GM19023 (cell line): ENCODE measurements at regions not wholly inside any gene's neighbourhood (a gene's known extent, or its start where the extent isn't known, plus 50 kb on each side); places are given as distances from the start of the nearest gene placed in this dataset.
"Not testable (repeated sequence)": the region's sequence is repeated elsewhere in the genome, so short reads cannot be mapped to it uniquely, and the experiment has no call there.

Experiments used
- ATAC-seq: cut with Tn5 transposase; IDR thresholded peaks from one replicate; pipeline ENCODE4 v1.9.1; 2021; ENCODE audit warnings: mild to moderate bottlenecking, moderate library complexity; ENCODE audit not compliant: unreplicated experiment

DNA sequence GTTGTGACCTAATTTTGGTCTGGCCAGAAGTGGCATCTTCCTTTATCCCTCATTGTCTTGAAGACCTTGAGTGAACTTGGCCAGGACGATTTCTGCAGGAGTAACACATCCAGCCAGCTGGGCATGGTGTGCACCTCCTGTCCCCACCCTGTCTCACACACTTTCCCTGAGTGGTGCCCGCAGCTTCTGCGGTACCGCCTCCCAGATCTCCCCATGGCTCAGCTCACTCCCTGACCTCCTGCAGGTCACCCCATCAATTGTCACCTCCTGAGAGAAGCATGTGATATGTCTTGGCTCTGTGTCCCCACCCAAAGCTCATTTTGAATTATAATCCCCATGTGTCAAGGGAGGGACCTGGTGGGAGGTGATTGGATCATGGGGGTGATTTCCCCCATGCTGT, 50.2 kb upstream of the TP53I11 start:
- no peak for ATAC-seq

DNA sequence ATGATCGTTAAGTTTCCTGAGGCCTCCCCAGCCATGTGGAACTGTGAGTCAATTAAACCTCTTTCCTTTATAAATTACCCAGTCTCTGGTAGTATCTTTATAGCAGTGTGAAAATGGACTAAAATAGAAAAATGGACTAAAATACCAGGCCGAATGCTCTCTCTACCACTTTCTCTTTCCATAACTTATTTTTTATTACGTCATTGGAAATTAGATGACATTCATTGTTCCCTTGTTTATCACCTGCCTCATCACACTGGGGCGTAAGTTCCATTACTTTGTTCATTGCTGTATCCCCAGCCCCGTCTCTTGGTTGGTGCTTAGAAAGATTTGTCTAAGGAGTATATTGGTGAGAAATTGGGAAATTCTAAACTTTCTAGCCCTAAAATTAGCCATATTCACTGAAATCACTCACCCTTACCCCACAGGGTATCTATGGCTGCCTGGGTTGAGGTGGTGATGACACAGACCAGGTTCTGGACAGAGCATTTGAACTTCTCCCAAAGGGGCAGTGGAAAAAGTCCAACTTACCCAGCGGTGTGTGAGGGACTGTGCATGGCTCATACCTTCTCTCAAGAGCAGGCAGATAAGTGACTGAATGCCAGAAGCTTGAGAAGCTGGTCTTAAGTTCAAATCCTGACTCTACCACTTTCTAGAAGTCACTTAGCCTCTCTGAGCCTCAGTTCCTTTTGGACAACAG, 50.9 kb upstream of the TP53I11 start:
- ATAC-seq: no peak

DNA sequence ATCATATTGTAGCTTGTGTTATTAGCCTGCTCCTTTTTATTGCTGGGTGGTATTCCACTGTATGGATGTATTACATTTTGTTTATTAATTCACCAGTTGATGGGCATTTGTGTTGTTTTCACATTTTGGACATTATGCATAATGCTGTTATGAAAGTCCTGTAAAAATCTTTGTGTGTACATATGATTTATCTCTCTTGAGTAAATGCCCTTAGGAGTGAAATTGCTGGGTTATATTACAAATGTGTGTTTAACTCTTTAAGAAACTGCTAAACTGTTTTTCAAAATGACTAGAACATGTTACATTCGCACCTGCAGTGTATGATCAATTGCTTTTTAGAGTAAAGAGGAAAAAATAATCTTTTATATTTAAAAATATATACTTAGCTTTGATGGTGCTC, 54.4 kb upstream of the TP53I11 start:
- ATAC-seq: no peak

DNA sequence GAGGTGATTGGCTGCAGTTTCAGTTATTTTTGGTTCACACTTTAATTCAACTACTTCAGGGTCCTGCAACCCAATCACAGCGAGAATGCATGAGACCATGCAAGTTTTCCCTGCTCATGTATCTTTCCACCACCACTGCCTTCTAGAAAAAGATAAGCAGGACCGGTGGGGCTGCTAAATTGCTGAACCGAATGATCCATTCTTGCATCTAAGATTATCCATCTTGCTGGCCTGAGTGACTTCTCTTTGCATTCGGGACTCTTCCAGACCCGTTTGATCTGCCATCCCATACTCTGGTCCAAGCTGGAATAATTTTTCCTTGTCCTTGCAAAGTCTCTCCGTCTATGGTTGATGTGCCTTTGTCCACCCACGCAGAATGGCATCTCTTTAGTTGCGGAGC, 56.3 kb upstream of the TP53I11 start:
- ATAC-seq: no peak

DNA sequence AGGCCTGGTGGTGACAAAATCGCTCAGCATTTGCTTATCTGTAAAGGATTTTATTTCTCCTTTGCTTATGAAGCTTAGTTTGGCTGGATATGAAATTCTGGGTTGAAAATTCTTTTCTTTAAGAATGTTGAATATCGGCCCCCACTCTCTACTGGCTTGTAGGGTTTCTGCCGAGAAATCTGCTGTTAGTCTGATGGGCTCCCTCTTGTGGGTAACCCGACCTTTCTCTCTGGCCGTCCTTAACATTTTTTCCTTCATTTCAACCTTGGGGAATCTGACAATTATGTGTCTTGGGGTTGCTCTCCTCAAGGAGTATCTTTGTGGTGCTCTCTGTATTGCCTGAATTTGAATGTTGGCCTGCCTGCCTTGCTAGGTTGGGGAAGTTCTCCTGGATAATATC, 65.3 kb upstream of the TP53I11 start:
- not testable (repeated sequence) for ATAC-seq

DNA sequence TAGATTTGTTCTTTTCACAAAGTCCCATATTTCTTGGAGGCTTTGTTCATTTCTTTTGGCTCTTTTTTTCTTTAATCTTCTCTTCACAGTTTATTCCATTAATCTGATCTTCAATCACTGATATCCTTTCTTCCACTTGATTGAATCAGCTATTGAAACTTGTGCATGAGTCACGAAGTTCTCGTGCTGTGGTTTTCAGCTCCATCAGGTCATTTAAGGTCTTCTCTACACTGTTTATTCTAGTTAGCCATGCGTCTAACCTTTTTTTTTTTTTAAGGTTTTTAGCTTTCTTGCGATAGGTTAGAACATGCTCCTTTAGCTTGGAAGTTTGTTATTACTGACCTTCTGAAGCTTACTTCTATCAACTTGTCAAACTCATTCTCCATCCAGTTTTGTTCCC, 65.8 kb upstream of the TP53I11 start:
- ATAC-seq: not testable (repeated sequence)

DNA sequence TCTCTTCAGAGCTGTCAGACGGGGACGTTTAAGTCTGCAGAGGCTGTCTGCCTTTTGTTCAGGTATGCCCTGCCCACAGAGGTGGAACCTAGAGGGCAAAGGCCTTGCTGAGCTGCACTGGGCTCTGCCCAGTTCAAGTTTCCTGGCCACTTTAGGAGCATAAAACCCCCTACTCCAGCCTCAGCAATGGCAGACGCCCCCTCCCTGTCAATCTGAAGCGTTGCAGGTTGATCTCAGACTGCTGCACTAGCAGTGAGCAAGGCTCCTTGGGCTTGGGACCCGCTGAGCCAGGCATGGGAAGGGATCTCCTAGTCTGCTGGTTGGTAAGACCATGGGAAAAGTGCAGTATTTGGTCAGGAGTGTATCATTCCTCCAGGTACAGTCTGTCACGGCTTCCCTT, 66.6 kb upstream of the TP53I11 start:
- ATAC-seq: no peak

DNA sequence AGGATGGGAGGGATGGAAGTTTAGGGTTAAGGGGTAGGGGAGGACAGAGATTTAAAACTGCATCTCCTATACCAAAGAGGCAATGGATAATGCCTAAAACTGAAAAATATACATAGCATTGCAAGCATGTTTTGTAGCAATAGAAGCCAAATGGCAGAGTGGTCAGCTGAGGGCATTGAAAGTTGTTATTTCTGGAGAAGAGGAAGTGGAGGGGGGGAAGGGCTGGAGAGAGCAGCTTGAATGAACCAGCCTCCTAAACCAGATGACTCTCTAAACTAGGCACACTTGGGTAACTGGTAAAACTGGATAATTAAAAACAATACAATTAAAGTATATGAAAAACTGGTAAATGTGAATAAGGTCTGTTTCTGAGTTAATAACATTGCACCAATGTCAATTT, 70.3 kb upstream of the TP53I11 start:
- no peak for ATAC-seq

DNA sequence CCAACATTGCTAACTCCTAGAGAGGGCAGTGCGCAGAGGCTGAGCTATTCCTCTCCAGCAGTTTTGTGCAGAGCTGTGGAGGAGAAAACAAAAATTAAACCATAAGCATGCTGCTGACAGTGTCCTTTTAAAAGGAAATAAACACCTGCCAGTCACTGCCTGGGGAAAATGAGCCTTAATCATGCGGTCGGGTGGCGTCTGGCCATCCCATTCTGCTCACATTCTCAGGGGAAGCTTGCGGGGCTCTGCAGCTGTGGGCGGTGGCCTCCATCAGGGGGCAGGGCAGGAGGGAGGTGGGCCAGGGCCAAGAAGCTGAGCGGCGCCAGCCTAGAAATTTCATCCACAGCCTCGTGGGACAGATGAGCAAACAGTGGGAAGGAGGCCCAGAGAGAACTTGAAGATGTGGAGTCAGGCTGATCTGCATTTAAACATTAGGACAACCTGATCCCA, 71.0 kb upstream of the TP53I11 start:
- ATAC-seq: no peak

DNA sequence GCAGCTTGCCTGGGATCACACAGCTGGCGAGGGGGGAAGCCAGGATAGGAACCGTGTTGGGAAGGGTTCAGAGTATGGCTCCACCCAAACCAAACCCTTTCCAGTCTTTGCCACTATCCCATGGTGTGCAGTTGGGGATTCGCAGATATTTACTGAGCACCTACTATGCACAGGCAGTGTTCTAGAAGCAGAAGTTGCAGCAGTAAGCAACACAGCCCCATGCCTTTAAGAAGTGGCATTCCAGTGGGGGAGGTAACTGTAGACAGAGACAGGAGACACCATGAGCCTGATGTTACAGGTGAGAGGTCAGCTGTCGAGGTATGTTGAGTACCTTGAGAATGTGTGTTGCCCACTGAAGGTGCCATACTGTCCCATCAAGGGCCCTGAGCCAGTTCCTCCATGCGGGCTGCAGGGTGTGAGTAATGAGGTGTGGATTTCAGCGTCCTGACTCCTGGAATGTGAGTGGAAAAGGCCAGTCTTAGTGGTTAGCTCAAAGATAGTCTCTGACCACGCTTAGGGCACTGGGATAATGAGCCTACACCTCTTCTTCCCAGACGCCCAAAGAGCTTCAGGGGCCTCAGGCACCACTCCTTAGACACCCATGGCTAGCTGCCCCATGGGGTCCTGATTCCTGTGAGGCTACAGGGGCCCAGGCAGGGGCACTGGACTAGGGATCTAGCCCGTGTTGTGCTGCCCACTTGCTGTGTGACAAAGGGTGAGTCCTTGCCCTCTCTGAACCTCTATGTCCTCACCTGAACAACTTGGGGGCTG, 71.8 kb upstream of the TP53I11 start:
- ATAC-seq: no peak

DNA sequence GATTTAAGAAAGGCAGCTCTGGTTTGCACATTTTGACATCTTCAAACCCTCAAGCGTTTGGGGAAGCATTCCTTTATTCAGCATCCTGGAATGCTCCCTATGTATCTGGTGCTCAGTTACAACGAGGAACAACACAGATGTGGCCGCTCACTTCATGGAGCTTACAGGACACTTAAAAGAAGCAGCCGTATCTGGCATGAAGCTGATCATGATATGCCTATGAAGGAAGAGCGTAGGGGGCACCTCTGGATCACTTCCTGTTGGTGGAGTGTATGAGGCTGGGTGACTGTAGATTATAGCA, 72.3 kb upstream of the TP53I11 start:
- no peak for ATAC-seq

DNA sequence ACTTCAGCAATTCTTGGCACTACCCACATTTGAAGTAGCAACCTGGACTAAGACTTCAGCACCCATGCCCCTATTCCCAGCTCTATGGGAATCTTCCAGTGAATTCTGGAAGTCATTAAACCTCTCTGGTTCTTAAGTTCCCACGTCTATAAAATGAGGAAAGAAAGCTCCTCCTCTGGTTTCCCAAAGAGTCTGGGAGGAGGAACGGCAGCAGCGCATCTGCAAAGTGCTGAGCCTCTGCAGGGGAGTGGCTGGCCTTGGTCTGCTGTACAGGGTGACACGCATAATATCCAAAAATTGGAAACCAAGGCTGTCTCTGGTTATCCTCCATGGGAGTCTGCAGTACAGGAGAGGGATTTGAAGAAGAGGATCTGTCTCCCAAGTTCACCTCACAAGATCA, 73.6 kb upstream of the TP53I11 start:
- no peak for ATAC-seq

DNA sequence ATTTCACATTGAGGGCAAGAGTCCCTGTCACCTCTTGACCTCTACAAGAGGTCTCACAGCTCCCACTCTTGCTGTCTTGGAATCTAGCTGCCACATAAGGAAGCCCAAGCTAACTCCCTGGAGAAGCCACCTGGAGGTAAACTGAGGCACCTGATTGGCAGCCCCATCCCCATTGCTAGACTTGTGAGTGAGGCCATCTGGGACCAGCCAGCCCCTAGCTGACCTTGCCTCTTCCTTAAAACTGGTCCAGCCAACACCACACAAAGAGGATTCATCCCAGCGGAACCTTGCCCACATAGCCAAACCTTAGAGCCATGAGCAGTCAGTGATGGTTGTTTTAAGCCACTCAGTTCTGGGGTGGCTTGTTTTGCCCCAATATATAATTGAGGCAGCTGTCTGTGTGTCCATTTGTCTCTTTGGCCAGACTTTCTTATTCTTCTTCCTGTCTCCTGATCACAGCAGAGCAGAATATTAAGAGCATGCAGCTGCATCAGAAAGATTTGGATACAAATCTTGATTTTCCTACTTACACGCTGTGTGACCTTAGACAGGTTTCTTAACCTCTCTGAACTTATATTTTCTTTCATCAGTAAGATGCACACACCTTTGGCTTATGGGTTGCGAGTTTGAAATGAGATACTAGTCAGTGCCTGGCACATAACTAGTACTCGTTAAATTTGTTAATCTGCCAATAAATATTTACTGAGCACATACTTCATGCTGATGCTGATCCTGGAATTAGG, 74.3 kb upstream of the TP53I11 start:
- ATAC-seq: no peak

DNA sequence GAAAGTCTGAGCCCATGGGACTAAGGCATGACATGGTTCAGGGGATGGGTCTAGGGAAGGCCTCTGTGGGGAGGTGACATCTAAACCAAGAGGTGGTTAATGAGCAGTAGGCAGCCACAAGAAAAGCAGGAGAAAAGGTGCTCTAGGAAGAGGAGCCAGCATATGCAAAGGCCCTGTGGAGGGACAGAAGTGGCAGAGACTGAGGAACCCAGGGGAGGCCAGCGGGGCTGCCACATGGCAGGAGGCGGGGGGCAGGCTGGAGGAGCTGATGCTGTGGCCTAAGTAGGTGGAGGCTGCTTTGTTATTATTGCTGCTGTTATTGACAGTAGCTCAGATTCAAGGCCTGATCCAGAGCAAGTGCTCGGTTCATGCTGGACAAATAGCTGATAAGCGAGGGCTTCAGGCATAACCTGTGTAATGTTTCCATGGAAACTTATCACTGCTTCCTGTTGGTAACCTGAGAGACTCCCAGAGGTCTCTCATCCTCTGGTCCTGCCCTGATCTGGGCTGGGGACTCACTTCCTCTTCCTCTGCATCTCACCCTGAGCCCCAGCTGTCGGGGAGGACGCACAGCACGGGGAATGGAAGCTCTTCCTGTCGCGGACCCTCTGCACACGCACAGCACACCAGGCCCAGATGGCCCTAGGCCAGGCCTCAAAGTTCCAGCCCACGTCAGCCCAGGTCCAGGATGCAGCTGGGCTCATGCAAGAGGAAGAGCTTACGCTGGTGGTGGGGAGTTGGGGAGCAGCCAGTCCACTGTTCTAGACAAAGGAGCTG, 75.2 kb upstream of the TP53I11 start:
- no peak for ATAC-seq

DNA sequence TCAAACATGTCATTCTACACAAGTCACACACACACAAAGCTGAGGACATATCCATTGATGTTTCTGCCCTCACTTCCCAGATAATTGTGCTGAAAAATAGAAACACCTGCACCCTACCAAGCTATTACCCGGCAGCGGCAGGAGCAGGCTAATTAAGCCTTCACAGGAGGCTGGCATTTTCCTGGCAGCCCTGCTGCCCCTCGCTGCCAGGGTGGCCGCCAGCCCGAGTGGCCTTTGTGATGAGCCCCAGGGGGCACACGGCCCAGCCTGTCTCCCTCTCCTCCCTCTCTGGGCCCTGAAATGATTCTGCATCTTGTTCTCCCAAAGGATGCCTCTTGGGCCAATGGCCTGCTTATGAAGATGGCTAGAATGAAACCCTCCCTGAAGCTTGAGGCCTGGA, 76.2 kb upstream of the TP53I11 start:
- ATAC-seq: no peak

DNA sequence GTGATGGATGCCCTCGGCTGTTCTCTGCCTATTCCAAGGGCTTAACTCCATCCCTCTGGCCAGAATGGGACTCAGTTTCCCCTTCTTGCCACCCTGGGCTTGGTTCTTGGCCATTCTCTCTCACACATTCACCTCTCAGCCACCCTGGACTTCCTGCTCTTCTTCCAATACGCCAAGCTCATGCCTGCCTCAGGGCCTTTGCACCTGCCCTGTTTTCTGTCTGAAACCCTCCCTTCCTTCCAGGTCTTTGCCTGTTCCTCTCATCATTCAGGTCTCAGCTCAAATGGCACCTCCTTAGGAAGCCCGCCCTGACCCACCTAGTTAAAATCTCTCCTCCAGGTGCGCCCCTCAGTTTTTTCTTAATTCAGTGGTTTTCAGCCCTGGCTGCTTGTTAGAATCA, 76.6 kb upstream of the TP53I11 start:
- no peak for ATAC-seq

DNA sequence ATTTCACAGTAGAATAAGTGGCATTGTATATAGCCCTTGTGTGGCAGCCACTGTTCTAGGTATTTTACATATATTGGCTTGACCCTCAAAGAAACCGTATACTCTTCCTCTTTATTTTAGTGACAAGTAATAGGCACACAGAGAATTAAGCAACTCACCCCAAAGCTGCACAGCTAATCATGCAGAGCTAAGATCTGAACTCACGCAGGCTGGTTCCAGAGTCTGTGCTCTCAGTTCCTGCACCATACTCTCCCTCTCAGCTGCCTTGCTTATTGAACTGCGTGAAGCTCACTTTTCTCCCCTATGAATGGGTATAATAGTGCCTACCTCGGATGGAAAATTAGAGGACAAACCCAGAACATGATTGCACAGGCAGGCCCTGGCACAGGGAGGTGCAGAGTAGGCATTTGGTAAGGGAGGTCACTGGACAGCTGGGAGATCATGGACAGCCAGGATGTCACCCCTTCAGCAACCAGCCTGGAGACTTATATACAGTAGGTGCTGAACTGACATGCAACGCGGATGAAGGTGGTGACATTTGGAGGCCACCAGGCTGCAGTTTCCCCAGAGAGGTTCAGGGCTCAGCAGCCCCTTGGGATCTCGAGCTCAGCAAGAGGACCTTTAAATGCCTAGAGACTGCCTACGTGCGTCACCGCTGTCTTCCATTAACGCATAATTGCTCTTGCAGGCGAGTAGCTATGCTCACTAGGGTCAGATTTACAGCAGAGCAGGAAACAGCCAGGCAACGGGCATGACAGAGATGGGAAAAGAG, 78.4 kb upstream of the TP53I11 start:
- ATAC-seq: no peak

DNA sequence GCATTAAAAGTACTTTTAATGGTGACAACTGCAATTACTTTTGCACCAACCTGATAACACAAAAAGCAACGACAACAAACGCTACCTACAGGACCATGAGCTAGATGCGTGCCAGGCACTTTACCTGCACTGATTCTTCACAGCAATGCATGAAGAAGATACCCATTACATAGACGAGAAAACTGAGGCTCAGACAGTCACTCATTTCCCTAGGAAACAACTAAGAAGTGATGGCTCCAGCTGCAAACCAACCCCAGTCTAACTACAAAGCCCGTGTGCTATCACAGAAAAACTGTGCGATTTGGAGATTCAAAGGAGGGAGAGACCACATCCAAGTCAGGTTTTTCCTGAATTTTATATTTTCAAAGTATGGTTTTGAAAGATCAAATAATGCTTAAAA, 80.1 kb upstream of the TP53I11 start:
- no peak for ATAC-seq

DNA sequence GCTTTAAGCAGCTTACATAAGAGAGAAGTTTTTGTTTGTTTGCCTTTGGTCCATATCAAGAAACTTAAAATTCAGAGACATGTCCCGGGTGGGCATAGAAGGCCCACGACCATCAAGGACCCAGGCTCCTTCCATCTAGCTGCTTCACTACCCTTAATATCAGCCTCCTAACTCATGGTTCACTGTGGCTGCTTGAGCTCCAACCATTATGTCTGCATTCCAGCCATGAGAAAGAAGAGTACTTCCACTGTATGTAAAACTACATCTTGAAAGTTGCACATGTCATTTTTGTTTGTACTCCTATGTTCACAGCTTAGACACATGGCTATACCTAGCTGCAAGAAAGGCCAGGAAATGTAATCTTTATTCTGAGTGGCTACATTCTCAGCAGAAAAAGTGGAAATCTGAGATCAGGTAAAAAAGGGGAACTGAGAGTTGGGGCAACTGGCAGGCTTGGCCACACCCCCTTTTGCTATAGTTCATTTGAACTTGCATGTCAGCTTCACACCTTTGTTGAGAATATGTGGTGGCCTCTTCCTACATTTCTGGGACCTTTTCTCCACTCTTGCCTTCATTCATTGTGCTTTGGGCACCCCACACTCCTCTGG, 81.3 kb upstream of the TP53I11 start:
- ATAC-seq: peak; percentile 90

DNA sequence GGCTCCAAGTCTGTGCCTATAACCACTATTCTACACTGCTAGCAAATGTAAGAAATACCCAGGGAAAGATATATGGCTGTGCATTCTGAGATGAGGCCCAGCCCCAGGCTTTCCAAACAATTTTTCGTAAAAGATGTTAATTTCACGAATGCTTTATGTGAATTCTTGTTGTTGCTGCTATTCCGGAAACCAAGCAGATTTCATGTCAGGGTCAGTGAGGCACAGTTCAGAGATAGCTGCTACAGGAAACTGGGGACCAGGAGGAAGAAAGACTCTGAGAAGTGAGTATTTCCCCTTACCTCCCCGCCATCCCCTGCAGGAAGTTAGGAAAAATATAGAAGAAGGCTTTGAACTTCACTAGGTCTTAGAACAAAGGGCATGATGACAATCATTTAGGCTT, 84.7 kb upstream of the TP53I11 start:
- no peak for ATAC-seq
